ENCODE measurements at regions not wholly inside any gene's neighbourhood (a gene's known extent, or its start where the extent isn't known, plus 50 kb on each side); places are given as distances from the start of the nearest gene placed in this dataset.

DNA sequence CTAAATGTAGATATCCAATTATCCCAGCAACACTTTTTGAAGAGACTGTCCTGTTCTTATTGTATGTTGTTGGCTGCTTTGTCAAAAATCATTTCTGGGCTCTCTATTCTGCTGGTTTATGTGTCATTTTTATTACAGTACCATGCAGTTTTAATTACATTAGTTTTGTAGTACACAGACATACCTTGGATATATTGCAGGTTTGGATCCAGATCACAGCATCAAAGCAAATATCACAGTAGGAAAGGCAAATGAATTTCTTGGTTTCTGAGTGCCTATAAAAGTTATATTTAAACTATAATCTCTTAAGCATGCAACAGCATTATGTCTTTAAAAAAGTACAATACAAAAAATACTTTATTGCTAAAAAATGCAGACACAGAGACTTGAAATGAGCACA is 564.2 kb upstream of the MIR17HG start:
- H3K4me1 Mint-ChIP-seq = no peaks in the 10 kb centered on the region
- no peaks in the 10 kb centered on the region for H3K36me3 Mint-ChIP-seq (ENCODE audit: low read depth)
- no peaks in the 10 kb centered on the region for H3K27me3 Mint-ChIP-seq
- H3K27ac Mint-ChIP-seq = no peak overlapping the region
- H3K4me3 Mint-ChIP-seq = no peak overlapping the region
- H3K9me3 Mint-ChIP-seq = no peaks in the 10 kb centered on the region
- DNase-seq = no peak
- ChIA-PET CTCF (no interaction called here), POLR2A (no interaction called here)

DNA sequence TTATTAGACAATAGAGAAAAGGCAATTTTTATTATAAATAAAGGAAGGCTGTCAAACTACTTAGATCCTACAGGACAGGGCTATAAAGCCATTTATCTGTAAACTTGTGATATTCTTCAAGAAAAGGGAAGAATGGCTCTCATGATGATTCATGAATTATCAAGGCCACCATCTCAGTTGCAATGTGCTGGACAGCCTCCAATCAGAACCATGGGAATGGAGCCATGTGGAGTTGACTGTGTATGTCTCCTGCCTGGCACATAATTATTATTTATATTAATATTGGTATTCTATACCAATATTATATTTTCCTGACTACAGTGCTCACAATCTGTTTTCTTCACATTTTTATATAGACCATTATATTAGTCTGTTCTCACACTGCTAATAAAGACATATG is 560.5 kb upstream of the MIR17HG start:
- Mint-ChIP-seq H3K4me1 (no peaks in the 10 kb centered on the region), H3K27ac (no peak overlapping the region), H3K27me3 (no peaks in the 10 kb centered on the region), H3K4me3 (no peak overlapping the region), H3K9me3 (no peaks in the 10 kb centered on the region), H3K36me3 (ENCODE audit: low read depth) (no peaks in the 10 kb centered on the region)
- CTCF ChIA-PET = no interaction called here
- POLR2A ChIA-PET = no interaction called here
- DNase-seq = no peak

DNA sequence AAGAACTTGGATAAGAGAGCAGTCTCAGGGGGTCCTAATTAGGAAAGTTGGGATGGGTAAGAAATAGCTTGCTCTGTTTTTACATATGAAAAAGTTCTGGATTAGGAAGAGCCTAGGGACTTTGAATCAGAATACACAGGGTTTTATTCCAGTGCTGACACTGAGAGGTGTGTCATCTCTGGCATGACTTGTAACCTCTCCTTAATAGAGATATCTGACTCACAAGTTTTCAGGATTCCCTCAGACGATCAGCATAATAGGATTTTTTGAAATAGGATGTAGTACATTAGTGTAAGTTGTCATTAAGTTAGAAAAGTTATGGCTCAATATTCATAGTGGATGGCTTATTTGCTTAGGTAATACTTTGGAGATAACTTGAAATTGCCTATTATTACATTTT is 555.2 kb upstream of the MIR17HG start:
- H3K4me1 Mint-ChIP-seq = no peaks in the 10 kb centered on the region
- peaks cover 6% of the 10 kb centered on the region for H3K9me3 Mint-ChIP-seq
- H3K27ac Mint-ChIP-seq = no peak overlapping the region
- H3K27me3 Mint-ChIP-seq = no peaks in the 10 kb centered on the region
- H3K36me3 Mint-ChIP-seq (ENCODE audit: low read depth) = no peaks in the 10 kb centered on the region
- ChIA-PET POLR2A (no interaction called here), CTCF (no interaction called here)
- no peak overlapping the region for H3K4me3 Mint-ChIP-seq
- no peak for DNase-seq

DNA sequence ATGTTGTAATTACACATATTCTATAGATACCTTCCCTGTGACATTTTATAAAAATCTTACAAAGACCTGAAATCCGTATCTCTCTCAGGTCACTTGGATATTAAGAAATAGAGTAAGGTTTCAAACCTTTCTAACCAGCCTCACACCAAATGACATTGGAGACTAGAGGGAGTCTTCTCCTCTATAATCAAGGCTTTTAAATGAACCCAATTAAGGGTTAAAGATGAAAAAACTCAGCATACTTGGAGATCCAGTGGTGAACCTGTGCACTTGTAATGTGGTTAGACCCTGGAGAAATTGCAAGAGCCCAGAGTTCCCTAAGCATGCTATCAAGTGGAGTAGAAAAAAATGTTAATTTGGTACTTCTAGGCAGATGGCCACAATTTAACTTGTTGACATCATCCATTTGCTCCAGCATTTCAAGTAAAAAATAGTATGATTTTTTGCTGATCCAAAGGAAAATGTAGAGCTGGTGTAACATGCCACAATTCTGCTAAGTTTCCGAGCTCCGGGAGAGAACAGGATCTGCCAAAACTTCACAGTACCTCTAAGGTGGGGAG is 554.1 kb upstream of the MIR17HG start:
- H3K27me3 Mint-ChIP-seq = no peaks in the 10 kb centered on the region
- no peak overlapping the region for H3K27ac Mint-ChIP-seq
- H3K4me3 Mint-ChIP-seq = no peak overlapping the region
- H3K9me3 Mint-ChIP-seq = peaks cover 6% of the 10 kb centered on the region
- H3K4me1 Mint-ChIP-seq = no peaks in the 10 kb centered on the region
- no peak for DNase-seq
- H3K36me3 Mint-ChIP-seq (ENCODE audit: low read depth) = no peaks in the 10 kb centered on the region
- ChIA-PET CTCF (no interaction called here), POLR2A (no interaction called here)

DNA sequence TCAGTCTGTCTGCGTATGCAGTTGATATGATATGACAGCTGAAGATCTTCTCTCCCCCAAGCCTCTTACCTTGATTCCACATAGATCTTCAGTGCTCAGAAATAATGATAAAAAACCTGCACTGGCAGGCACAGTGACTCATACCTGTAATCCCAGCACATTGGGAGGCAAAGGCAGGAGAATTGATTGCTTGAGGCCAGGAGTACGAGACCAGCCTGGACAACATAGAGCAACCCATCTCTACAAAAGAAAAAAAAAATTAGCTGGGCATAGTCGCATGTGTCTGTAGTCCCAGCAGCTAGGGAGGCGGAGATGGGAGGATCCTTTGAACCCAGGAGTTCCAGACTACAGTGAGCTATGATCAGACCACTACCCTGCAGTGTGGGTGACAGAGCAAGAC is 551.0 kb upstream of the MIR17HG start:
- Mint-ChIP-seq H3K36me3 (ENCODE audit: low read depth) (no peaks in the 10 kb centered on the region), H3K4me3 (no peak overlapping the region), H3K4me1 (no peaks in the 10 kb centered on the region), H3K27ac (no peak overlapping the region), H3K27me3 (no peaks in the 10 kb centered on the region), H3K9me3 (peaks cover 6% of the 10 kb centered on the region)
- DNase-seq = no peak
- POLR2A ChIA-PET = no interaction called here
- CTCF ChIA-PET = no interaction called here

DNA sequence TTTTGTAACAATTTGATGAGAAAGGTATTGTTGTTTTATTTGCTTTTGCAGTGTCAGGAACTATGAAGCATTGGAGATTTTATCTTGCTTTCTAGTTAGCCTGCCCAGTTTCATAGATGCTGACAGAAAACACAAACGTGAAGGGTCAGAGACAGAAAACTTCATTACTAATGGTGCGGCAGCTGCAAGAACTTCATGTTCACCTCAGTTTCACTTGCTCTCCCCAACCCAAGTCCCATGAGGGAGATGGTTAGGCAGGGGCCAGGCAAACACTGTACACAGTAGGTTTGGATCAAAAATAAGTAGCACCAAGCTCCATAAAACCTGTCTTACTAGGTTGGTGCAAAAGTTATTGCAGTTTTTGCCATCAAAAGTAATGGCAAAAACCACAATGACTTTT is 550.2 kb upstream of the MIR17HG start:
- no peak for DNase-seq
- H3K4me1 Mint-ChIP-seq = no peaks in the 10 kb centered on the region
- no peaks in the 10 kb centered on the region for H3K36me3 Mint-ChIP-seq (ENCODE audit: low read depth)
- no peaks in the 10 kb centered on the region for H3K27me3 Mint-ChIP-seq
- H3K4me3 Mint-ChIP-seq = no peak overlapping the region
- ChIA-PET CTCF (no interaction called here), POLR2A (no interaction called here)
- no peak overlapping the region for H3K27ac Mint-ChIP-seq
- H3K9me3 Mint-ChIP-seq = peaks cover 6% of the 10 kb centered on the region

DNA sequence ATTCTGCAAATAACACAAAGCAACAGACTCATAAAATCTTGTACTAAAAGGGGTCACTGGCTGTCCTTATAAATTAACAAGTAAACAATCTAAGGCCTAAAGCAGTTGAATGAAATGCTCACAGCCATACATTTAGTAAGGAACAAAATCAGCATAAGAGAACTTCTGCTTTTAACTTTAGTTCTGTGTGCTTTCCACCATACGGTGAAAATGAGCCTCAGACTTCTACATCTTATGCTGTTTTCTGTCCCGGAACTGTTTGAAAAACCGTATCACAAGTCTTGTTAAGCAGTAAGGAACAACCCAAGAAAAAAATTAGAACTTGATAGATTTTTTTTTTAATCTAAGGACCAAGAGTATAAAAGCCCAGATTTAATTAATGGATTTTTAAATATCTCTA is 549.1 kb upstream of the MIR17HG start:
- H3K4me1 Mint-ChIP-seq = no peaks in the 10 kb centered on the region
- ChIA-PET CTCF (no interaction called here), POLR2A (no interaction called here)
- H3K9me3 Mint-ChIP-seq = peaks cover 6% of the 10 kb centered on the region
- no peaks in the 10 kb centered on the region for H3K27me3 Mint-ChIP-seq
- H3K27ac Mint-ChIP-seq = no peak overlapping the region
- no peak for DNase-seq
- no peak overlapping the region for H3K4me3 Mint-ChIP-seq
- H3K36me3 Mint-ChIP-seq (ENCODE audit: low read depth) = no peaks in the 10 kb centered on the region

DNA sequence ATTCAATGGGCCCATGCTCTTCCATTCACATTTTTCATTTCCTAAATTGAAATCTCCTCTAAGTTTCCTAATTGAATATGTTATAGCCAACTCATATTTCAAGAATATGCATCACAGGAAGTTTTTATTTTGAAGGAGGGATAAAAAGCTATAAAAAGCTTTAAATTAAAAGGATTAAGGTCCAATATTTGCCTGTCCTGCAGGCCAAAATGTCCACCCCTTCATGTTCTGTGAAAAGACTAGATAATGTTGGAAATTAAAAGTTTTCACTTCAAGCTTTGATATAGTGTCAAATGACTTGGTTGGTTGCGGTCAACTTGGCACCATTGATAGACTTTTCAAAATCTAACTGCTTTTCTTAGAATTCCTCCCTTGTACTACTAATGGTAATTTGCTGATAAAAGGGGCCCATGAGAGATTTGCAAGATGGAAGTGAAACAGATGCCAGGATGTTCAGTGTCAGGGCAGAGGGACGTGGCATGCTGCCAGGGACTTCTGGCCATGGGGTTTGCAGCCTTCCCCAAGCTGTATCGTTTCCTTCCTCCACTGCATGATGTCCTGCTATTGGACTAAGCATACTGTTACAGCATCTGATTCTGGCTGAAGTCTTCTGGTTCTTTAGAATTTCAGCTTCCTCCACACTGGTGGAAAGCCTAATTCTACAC is 547.3 kb upstream of the MIR17HG start:
- Mint-ChIP-seq H3K4me3 (no peak overlapping the region), H3K4me1 (no peaks in the 10 kb centered on the region), H3K36me3 (ENCODE audit: low read depth) (no peaks in the 10 kb centered on the region), H3K27ac (no peak overlapping the region), H3K27me3 (no peaks in the 10 kb centered on the region), H3K9me3 (peaks cover 2% of the 10 kb centered on the region)
- POLR2A ChIA-PET = no interaction called here
- no peak for DNase-seq
- CTCF ChIA-PET = no interaction called here

DNA sequence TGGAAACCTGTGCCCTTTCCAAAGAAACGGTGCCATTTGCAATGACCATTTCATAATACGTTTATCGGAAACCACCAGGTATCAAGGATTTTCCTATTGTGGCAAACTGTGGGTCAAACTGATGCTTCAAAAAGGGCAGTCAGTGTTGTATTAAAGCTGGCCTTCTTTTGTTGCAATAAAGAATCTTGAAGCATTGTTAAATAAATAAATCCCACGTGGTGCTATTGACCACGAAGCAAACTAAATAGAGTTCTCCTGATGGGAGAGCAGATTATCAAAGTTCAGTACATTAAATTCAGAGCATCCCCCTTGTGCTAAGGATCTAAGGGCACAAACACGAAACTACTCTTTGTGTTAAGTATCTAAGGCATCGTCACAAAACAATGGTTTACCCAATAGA is 545.9 kb upstream of the MIR17HG start:
- Mint-ChIP-seq H3K36me3 (ENCODE audit: low read depth) (no peaks in the 10 kb centered on the region), H3K4me1 (no peaks in the 10 kb centered on the region), H3K4me3 (no peak overlapping the region), H3K9me3 (no peaks in the 10 kb centered on the region), H3K27ac (no peak overlapping the region), H3K27me3 (no peaks in the 10 kb centered on the region)
- DNase-seq = no peak
- POLR2A ChIA-PET = no interaction called here
- CTCF ChIA-PET = no interaction called here

DNA sequence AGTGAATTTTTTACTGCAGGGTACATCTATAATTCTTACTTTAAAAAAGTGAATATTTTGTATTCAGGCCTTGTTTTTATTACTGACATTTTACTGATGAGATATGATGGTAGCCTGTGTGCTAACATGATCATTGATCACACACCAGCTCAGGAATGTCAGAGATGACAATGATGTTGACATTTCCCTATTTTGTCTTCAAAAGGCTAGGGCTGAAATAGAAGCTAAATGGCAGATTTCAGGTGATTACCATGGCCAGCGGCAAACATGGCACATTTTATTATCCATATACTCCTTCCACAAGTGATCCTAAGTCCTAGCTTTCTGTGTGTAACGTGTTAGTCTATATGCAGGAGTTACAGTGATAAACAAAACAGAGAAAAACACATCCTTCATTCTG is 544.3 kb upstream of the MIR17HG start:
- Mint-ChIP-seq H3K36me3 (ENCODE audit: low read depth) (no peaks in the 10 kb centered on the region), H3K27me3 (no peaks in the 10 kb centered on the region)
- POLR2A ChIA-PET = no interaction called here

DNA sequence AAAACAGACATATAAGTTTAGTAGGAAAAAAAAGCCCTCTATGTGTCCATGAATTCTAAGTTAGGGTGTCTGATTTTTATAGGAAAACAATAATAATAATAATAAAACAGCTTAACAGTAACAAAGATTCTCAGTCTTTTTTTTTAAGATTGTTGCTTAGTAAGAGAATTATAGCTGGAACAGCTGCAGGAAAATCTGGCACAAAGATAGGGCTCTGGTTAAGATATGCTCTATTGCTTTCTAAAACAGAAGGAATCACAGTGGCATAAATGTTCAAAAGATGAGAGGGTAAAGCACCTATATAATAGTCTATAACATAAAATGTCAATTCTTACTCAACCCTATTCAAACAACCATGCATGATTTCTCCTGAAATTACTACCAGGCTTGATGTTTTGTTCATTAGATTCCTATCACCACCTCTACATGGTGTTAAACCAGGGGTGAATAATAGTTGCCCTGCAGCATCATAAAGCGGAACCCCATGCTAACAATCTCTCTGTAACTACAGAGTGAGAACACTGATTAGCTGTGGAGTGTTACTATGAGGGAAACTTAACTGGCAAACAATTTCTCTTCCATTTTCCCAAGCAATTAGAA is 541.4 kb upstream of the MIR17HG start:
- Mint-ChIP-seq H3K4me3 (no peak overlapping the region), H3K36me3 (ENCODE audit: low read depth) (no peaks in the 10 kb centered on the region), H3K4me1 (no peaks in the 10 kb centered on the region), H3K27me3 (no peaks in the 10 kb centered on the region), H3K9me3 (peaks cover 2% of the 10 kb centered on the region), H3K27ac (no peak overlapping the region)
- POLR2A ChIA-PET = no interaction called here
- DNase-seq = no peak
- CTCF ChIA-PET = no interaction called here

More for the DNA sequence above, 544.3 kb upstream of the MIR17HG start:
- no peak overlapping the region for H3K27ac Mint-ChIP-seq
- CTCF ChIA-PET = no interaction called here
- peaks cover 2% of the 10 kb centered on the region for H3K9me3 Mint-ChIP-seq
- no peak for DNase-seq
- H3K4me1 Mint-ChIP-seq = no peaks in the 10 kb centered on the region
- H3K4me3 Mint-ChIP-seq = no peak overlapping the region

DNA sequence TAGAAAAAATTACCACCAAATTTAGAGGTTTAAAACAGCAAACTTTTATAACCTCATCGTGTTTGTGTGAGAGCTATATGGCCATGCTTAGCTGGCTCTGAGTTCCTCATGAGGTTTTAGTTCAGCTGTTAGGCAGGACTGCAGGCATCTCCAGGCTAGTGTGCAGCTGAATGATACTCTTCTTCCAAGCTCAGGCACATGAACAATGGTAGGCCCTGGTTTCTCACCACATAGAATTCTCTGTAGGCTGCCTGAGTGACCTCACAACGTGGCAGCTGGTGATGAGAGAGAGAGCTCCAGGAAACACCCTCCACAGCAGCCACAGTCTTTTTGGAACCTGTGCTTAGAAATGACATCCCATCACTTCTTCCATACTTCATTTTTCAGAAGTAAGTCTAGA is 540.6 kb upstream of the MIR17HG start:
- POLR2A ChIA-PET = no interaction called here
- Mint-ChIP-seq H3K36me3 (ENCODE audit: low read depth) (no peaks in the 10 kb centered on the region), H3K4me1 (no peaks in the 10 kb centered on the region), H3K27ac (no peak overlapping the region), H3K27me3 (no peaks in the 10 kb centered on the region), H3K9me3 (peaks cover 5% of the 10 kb centered on the region), H3K4me3 (no peak overlapping the region)
- CTCF ChIA-PET = no interaction called here
- DNase-seq = no peak

DNA sequence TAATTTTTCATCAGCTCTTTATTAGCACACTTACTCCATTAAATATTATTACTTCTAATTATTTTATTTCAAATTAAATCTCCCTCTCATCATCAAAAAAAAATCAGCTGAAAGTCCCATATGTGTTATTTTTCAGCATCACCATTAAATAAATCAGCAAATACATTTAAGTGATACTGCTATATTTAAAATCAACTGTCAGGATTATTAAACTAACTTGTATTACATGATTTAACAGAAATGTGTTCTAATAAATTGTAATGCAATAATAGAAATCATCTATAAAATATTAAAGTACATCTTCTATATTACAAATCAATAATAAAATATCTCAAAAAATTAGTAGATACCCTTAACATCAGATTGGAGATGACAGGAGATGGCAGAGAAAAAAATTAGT is 538.6 kb upstream of the MIR17HG start:
- no peak overlapping the region for H3K4me3 Mint-ChIP-seq
- ChIA-PET CTCF (no interaction called here), POLR2A (no interaction called here)
- H3K36me3 Mint-ChIP-seq (ENCODE audit: low read depth) = no peaks in the 10 kb centered on the region
- DNase-seq = no peak
- H3K9me3 Mint-ChIP-seq = peaks cover 5% of the 10 kb centered on the region
- no peaks in the 10 kb centered on the region for H3K27me3 Mint-ChIP-seq
- no peak overlapping the region for H3K27ac Mint-ChIP-seq
- no peaks in the 10 kb centered on the region for H3K4me1 Mint-ChIP-seq

DNA sequence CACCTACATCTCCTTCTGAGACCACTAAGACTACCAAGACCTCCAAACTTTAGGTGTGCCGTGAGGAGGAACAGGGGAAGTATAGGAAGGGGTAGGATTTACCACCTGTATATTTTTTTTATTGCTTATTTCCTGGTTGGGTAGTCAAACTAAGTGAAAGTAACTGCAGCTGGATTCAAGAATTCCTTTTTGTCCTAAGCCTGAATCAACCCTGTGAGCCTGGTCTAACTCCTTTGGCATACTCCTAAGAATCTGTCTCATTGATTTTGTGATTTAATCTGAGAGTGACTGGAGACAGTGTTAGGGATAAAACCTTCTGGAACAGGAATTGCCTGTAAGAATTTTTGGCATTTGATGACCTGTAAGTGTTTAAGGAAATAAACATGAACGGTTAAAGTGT is 523.5 kb upstream of the MIR17HG start:
- Mint-ChIP-seq H3K9me3 (peaks cover 5% of the 10 kb centered on the region), H3K27me3 (no peaks in the 10 kb centered on the region), H3K4me1 (no peaks in the 10 kb centered on the region), H3K4me3 (no peak overlapping the region), H3K27ac (no peak overlapping the region), H3K36me3 (ENCODE audit: low read depth) (no peaks in the 10 kb centered on the region)
- ChIA-PET CTCF (no interaction called here), POLR2A (no interaction called here)
- no peak for DNase-seq

Data from activated CD4-positive, alpha-beta memory T cell treated with anti-CD3 and anti-CD28 coated beads, Interleukin-2, amount 10 ng/mL, durations not matched to agents 7 days and 5 days (primary cell).